NB4 (cell line): ENCODE measurements at regions not wholly inside any gene's neighbourhood (a gene's known extent, or its start where the extent isn't known, plus 50 kb on each side); places are given as distances from the start of the nearest gene placed in this dataset.

Experiments
- POLR2A ChIP-seq: IDR thresholded peaks from 2 replicates; pipeline ENCODE4 v1.6.1; 2011; ENCODE audit warnings: mild to moderate bottlenecking; ENCODE audit not compliant: insufficient read length; ENCODE audit errors: extremely low read depth
- TF ChIP-seq, protein P1 (sequence below): IDR thresholded peaks from one replicate; pipeline ENCODE4 v1.5.1; 2012; ENCODE audit warnings: low read depth, low read length
- TF ChIP-seq, protein P2 (sequence below): IDR thresholded peaks from 2 replicates; pipeline ENCODE4 v1.6.1; 2011; ENCODE audit warnings: low read depth, low read length

DNA sequence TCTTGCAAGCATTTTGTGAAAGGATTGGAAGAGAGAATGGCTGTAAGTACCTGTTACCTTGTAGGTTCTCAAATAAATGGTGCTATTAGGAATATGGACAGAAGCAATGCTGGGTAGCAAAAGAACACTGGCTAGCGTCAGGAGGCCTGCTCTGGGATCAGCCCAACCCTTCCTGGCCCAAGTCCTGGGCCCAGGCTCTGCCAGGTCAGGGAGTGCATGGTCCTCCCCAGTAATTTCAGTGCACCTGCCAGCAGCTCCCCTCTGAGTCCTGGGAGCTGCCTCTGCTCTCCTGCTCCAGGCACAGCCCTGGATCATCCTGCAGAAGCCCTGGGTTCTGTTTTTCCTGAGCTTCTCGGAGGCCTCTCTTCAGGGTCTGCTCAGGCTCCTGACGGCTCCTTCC is 89.5 kb upstream of the ARAP3 start:
- TF ChIP-seq, protein P1, sequence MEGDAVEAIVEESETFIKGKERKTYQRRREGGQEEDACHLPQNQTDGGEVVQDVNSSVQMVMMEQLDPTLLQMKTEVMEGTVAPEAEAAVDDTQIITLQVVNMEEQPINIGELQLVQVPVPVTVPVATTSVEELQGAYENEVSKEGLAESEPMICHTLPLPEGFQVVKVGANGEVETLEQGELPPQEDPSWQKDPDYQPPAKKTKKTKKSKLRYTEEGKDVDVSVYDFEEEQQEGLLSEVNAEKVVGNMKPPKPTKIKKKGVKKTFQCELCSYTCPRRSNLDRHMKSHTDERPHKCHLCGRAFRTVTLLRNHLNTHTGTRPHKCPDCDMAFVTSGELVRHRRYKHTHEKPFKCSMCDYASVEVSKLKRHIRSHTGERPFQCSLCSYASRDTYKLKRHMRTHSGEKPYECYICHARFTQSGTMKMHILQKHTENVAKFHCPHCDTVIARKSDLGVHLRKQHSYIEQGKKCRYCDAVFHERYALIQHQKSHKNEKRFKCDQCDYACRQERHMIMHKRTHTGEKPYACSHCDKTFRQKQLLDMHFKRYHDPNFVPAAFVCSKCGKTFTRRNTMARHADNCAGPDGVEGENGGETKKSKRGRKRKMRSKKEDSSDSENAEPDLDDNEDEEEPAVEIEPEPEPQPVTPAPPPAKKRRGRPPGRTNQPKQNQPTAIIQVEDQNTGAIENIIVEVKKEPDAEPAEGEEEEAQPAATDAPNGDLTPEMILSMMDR = no peak
- no peak for TF ChIP-seq POLR2A
- TF ChIP-seq, protein P2, sequence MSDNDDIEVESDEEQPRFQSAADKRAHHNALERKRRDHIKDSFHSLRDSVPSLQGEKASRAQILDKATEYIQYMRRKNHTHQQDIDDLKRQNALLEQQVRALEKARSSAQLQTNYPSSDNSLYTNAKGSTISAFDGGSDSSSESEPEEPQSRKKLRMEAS = no peak
